ENCODE measurements at regions not wholly inside any gene's neighbourhood (a gene's known extent, or its start where the extent isn't known, plus 50 kb on each side); places are given as distances from the start of the nearest gene placed in this dataset.

DNA sequence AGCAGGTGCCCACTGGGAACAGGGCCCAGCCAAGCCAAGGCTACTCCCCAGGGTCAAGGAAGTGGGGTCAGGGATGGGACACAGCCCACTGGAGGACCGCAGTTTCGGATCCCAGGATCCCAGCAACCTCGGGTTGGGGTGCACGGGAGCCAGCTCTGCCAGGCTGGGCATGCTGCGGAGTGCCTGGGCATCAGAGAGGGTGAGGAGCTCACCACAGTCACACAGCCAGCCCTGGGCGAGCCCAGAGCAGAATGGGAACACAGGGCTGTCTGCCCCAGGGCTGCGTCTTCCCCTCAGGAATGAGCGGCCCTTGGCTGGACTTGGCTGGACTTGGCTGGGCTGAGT, 74.3 kb upstream of the SLCO4A1 start:
- DNase-seq (ENCODE audit: low read depth, low spot score) (no peak), ATAC-seq (no peak)
- TF ChIP-seq POLR2AphosphoS5 (IDR thresholded peaks at IDR 0.05; ENCODE audit: low read depth, low read length) (no peak), SIN3A (IDR thresholded peaks at IDR 0.05; ENCODE audit: borderline replicate concordance, insufficient read depth, low read depth, low read length) (no peak), TCF7L2 (IDR thresholded peaks at IDR 0.05; ENCODE audit: low read depth, low read length) (no peak)
- TF ChIP-seq, protein P1, sequence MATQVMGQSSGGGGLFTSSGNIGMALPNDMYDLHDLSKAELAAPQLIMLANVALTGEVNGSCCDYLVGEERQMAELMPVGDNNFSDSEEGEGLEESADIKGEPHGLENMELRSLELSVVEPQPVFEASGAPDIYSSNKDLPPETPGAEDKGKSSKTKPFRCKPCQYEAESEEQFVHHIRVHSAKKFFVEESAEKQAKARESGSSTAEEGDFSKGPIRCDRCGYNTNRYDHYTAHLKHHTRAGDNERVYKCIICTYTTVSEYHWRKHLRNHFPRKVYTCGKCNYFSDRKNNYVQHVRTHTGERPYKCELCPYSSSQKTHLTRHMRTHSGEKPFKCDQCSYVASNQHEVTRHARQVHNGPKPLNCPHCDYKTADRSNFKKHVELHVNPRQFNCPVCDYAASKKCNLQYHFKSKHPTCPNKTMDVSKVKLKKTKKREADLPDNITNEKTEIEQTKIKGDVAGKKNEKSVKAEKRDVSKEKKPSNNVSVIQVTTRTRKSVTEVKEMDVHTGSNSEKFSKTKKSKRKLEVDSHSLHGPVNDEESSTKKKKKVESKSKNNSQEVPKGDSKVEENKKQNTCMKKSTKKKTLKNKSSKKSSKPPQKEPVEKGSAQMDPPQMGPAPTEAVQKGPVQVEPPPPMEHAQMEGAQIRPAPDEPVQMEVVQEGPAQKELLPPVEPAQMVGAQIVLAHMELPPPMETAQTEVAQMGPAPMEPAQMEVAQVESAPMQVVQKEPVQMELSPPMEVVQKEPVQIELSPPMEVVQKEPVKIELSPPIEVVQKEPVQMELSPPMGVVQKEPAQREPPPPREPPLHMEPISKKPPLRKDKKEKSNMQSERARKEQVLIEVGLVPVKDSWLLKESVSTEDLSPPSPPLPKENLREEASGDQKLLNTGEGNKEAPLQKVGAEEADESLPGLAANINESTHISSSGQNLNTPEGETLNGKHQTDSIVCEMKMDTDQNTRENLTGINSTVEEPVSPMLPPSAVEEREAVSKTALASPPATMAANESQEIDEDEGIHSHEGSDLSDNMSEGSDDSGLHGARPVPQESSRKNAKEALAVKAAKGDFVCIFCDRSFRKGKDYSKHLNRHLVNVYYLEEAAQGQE (IDR thresholded peaks at IDR 0.05; ENCODE audit: insufficient read depth in 1 of 2, low read depth in 2 of 2, low read length in 1 of 2) = no peak
- TF ChIP-seq, protein P2, sequence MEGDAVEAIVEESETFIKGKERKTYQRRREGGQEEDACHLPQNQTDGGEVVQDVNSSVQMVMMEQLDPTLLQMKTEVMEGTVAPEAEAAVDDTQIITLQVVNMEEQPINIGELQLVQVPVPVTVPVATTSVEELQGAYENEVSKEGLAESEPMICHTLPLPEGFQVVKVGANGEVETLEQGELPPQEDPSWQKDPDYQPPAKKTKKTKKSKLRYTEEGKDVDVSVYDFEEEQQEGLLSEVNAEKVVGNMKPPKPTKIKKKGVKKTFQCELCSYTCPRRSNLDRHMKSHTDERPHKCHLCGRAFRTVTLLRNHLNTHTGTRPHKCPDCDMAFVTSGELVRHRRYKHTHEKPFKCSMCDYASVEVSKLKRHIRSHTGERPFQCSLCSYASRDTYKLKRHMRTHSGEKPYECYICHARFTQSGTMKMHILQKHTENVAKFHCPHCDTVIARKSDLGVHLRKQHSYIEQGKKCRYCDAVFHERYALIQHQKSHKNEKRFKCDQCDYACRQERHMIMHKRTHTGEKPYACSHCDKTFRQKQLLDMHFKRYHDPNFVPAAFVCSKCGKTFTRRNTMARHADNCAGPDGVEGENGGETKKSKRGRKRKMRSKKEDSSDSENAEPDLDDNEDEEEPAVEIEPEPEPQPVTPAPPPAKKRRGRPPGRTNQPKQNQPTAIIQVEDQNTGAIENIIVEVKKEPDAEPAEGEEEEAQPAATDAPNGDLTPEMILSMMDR (IDR thresholded peaks at IDR 0.05) = no peak
- no peak overlapping the region for H3K27ac ChIP-seq (ENCODE audit: low read length)
- H3K4me3 ChIP-seq (ENCODE audit: low read depth in 2 of 2, low read length in 2 of 2) = no peak overlapping the region
- ChIA-PET CTCF (no interaction called here), POLR2A (no interaction called here)
- no peaks in the 10 kb centered on the region for H3K9me3 ChIP-seq (ENCODE audit: control insufficient read depth, insufficient read depth, low read depth, low read length)
- in situ Hi-C loops (cut with HindIII; ENCODE audit: low pct_unique_long_range_greater_than_20kb, low sequenced_read_pairs) (no loop called here), intact Hi-C loops (cut with micrococcal nuclease; ENCODE audit: unreplicated experiment) (no loop called here)
- BruUV-seq (replicated peaks) = no TSS peak
- no peaks in the 10 kb centered on the region for H3K36me3 ChIP-seq (ENCODE audit: control insufficient read depth, insufficient read depth, low read length)
- peaks cover 18% of the 10 kb centered on the region for H3K4me1 ChIP-seq (ENCODE audit: control insufficient read depth, insufficient read depth, low read length)
- H3K27me3 ChIP-seq (ENCODE audit: control insufficient read depth, insufficient read depth, low read length) = no peaks in the 10 kb centered on the region

DNA sequence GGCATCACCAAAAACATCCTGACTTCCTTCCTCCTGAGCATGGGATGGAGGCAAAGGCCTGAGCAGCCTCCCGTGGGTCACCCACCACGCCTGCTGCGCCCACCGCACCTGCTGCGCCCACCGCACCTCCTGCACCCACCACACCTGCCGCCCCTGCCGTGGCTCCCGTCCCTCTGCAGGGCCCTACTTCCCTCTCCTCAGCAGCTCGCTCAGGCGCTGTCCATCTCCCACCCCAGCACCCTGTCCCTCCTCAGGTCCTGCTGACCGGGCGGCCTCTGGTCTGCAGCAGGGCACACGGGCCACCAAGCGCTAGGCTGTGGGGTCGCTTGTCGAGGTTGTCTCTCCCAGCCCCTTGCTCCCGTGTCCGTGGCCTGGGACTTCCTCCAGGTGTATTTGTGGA, 72.7 kb upstream of the SLCO4A1 start:
- POLR2A ChIA-PET = no interaction called here
- CTCF ChIA-PET = no interaction called here
- DNase-seq (ENCODE audit: low read depth, low spot score) = no peak
- TF ChIP-seq SIN3A (IDR thresholded peaks at IDR 0.05; ENCODE audit: borderline replicate concordance, insufficient read depth, low read depth, low read length) (no peak), TCF7L2 (IDR thresholded peaks at IDR 0.05; ENCODE audit: low read depth, low read length) (no peak)
- TF ChIP-seq, protein P1 (IDR thresholded peaks at IDR 0.05; ENCODE audit: insufficient read depth in 1 of 2, low read depth in 2 of 2, low read length in 1 of 2) = no peak
- Histone ChIP-seq H3K36me3 (ENCODE audit: control insufficient read depth, insufficient read depth, low read length) (no peaks in the 10 kb centered on the region), H3K4me1 (ENCODE audit: control insufficient read depth, insufficient read depth, low read length) (peaks cover 18% of the 10 kb centered on the region), H3K4me3 (ENCODE audit: low read depth in 2 of 2, low read length in 2 of 2) (no peak overlapping the region), H3K9me3 (ENCODE audit: control insufficient read depth, insufficient read depth, low read depth, low read length) (no peaks in the 10 kb centered on the region), H3K27ac (ENCODE audit: low read length) (no peak overlapping the region), H3K27me3 (ENCODE audit: control insufficient read depth, insufficient read depth, low read length) (no peaks in the 10 kb centered on the region)
- intact Hi-C loops (cut with micrococcal nuclease; ENCODE audit: unreplicated experiment) (no loop called here), in situ Hi-C loops (cut with HindIII; ENCODE audit: low pct_unique_long_range_greater_than_20kb, low sequenced_read_pairs) (no loop called here)
- no TSS peak for BruUV-seq (replicated peaks)
- ATAC-seq = no peak
